GM18507 (cell line): ENCODE measurements at regions not wholly inside any gene's neighbourhood (a gene's known extent, or its start where the extent isn't known, plus 50 kb on each side); places are given as distances from the start of the nearest gene placed in this dataset.

Experiments used
- DNase-seq: peaks from one replicate; pipeline ENCODE4 v3.0.0; 2011; ENCODE audit warnings: low read depth; ENCODE audit not compliant: insufficient read length; ENCODE audit errors: extremely low spot score
- FAIRE-seq: peaks from 2 replicates; lab custom pipeline; 2011; peaks lifted over from hg19 to GRCh38; lab: Jason Lieb, UNC

- FAIRE-seq (no peak), DNase-seq (no peak)
These were observed 55.8 kb upstream of the TAGAP start for GRCh38 chr6:159100395-159101182.

DNA sequence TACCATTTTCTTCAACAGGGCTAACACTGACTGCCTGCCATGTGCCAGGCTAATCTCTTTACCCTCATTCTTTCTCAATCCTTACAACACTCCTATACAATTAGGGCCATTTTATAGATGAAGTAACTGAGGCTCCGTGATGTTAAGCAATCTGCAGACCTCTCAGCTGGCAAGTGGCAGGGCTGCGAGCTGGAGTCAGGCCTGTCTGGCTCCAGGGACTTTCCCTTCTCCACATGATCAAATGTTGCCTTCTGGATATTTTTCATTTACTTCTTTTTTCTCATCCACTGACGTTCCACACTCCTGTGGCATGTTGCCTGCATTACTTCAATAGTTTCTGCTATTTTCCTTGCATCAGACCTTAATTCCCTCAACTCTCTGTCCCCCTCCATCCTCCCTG lies 55.2 kb upstream of the TAGAP start:
- FAIRE-seq (no peak), DNase-seq (no peak)

DNA sequence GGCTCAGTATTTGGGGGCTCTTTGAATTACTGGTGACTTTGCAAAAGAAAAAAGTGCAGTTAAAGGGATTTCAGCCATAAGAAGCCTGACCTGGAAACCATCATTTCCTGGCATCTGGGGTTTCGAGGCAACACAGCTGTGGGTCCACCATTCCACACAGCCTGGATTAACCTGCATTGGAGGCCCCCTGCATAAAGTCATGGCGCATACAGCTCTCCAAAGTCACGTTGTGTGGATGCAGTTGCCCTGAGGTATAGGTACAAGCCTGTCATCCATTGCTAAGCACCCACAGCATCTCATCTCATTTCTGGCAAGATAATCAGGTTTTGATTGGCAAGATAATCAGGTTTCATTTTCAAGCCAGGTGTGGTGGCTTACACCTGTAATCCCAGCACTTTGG lies 54.5 kb upstream of the TAGAP start:
- FAIRE-seq, result no peak
- DNase-seq, result no peak

DNA sequence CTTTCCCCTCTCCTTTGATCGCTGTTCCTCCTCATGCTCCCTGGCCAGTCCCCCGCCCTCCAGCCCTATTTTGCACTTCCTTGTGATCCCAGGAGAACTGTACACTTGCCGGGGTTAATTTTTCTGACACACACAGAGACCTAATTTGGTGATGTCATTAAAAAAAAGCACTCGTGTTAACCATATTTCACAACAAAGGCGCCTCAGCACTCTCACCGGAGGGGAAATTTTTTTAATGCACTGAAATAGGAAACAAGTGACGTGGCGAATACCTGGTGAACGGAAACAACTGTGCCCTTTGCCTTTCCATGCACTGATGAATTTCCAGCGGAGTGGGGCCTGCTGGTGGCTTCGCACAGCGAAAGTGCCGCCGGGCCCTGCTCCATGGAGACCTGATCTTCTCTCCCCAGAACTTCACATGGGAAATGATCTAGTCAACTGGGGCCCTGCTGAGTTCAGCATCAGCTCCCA lies 53.9 kb upstream of the TAGAP start:
- FAIRE-seq (no peak), DNase-seq (no peak)

- FAIRE-seq (no peak), DNase-seq (no peak)
These were observed 52.5 kb upstream of the TAGAP start for GRCh38 chr6:159097256-159097655.

- FAIRE-seq (no peak), DNase-seq (no peak)
These were observed 50.8 kb upstream of the TAGAP start for GRCh38 chr6:159095616-159096015.

GRCh38 chr6:159094444-159095252 lies 49.9 kb upstream of the TAGAP start:
- DNase-seq (no peak), FAIRE-seq (no peak)
